B cell (primary cell): ENCODE measurements at regions not wholly inside any gene's neighbourhood (a gene's known extent, or its start where the extent isn't known, plus 50 kb on each side); places are given as distances from the start of the nearest gene placed in this dataset.

ENCODE experiments used
- ATAC-seq: fragments of 200-7000 bp; cut with Tn5 transposase; one replicate; pipeline ENCODE4 v1.10.0; 2021; ENCODE audit warnings: low read depth, mild to moderate bottlenecking, moderate number of reproducible peaks, moderate library complexity
- CTCF ChIA-PET: fragments of 350-600 bp; sonication (Branson Sonifier 250); formaldehyde crosslinking; loops from one replicate; lab custom pipeline; 2021; ENCODE audit warnings: antibody characterized with exemption, inconsistent platforms; lab: Charles Lee
- POLR2A ChIA-PET: fragments of 350-600 bp; sonication (Branson Sonifier 250); formaldehyde crosslinking; loops from one replicate; lab custom pipeline; 2021; ENCODE audit warnings: antibody characterized with exemption; lab: Charles Lee
- DNase-seq: peaks from one replicate; pipeline ENCODE4 v3.0.0; 2013
- H2AFZ ChIP-seq: 2 replicates; pipeline ENCODE4 v1.6.1; 2012; ENCODE audit warnings: mild to moderate bottlenecking, low read depth, low read length; ENCODE audit not compliant: insufficient read depth, poor library complexity, severe bottlenecking
- H3K27ac ChIP-seq, 2 donors: 1 replicate in 1 of 2; 2 replicates in 1 of 2; pipeline ENCODE4 v1.5.1; 2012 to 2013; ENCODE audit warnings: low read length in 2 of 2, mild to moderate bottlenecking in 2 of 2, moderate library complexity in 1 of 2
- H3K27me3 ChIP-seq, 4 experiments: fragments of 200-600 bp in 1 of 4; sonication (generic) in 1 of 4; replicated peaks in 1 of 4; 1 replicate in 2 of 4; 2 replicates in 2 of 4; pipeline versions ENCODE4 v1.6.1 to v1.7.0; 2013 to 2016; ENCODE audit warnings: low read length in 3 of 4, mild to moderate bottlenecking in 2 of 4, mixed read lengths in 1 of 4, moderate library complexity in 1 of 4; ENCODE audit not compliant: insufficient read depth in 4 of 4, control insufficient read depth in 3 of 4; ENCODE audit errors: control extremely low read depth in 1 of 4
- H3K36me3 ChIP-seq, 2 experiments: replicated peaks in 1 of 2; 1 replicate in 1 of 2; 2 replicates in 1 of 2; pipeline versions ENCODE4 v1.6.1 to v1.7.1; 2013; ENCODE audit warnings: low read length in 1 of 2; ENCODE audit not compliant: insufficient read depth in 2 of 2, control insufficient read depth in 1 of 2; ENCODE audit errors: control extremely low read depth in 1 of 2, extremely low read depth in 1 of 2
- H3K4me1 ChIP-seq, 2 donors: fragments of 200-600 bp in 1 of 2; sonication (generic) in 1 of 2; 1 replicate in 1 of 2; 2 replicates in 1 of 2; pipeline versions ENCODE4 v1.5.1 to v1.6.1; 2013 to 2017; ENCODE audit warnings: low read length in 2 of 2; ENCODE audit not compliant: control insufficient read depth in 2 of 2, insufficient read depth in 2 of 2
- H3K4me2 ChIP-seq: replicated peaks from 2 replicates; pipeline ENCODE3; 2012; ENCODE audit warnings: mild to moderate bottlenecking, low read depth, low read length; ENCODE audit not compliant: poor library complexity, severe bottlenecking
- H3K4me3 ChIP-seq, 5 experiments: fragments of 200-600 bp in 1 of 5; sonication (generic) in 1 of 5; 1 replicate in 3 of 5; 2 replicates in 2 of 5; pipeline versions ENCODE4 v1.5.1 to v1.7.0; 2011 to 2016; ENCODE audit warnings: low read length in 4 of 5, mild to moderate bottlenecking in 4 of 5, low read depth in 2 of 5, control low read depth in 1 of 5, moderate library complexity in 1 of 5; ENCODE audit not compliant: insufficient read depth in 1 of 5; ENCODE audit errors: control extremely low read depth in 1 of 5, extremely low read depth in 1 of 5
- H3K79me2 ChIP-seq: fragments of 200-600 bp; sonication (generic); one replicate; pipeline ENCODE4 v1.6.0; 2016; ENCODE audit warnings: low read length; ENCODE audit not compliant: control insufficient read depth, insufficient read depth
- H3K9ac ChIP-seq: fragments of 200-600 bp; sonication (generic); 2 replicates; pipeline ENCODE4 v1.6.1; 2017; ENCODE audit warnings: mild to moderate bottlenecking, low read length, moderate library complexity
- H3K9me3 ChIP-seq, 3 donors: one replicate each; pipeline versions ENCODE4 v1.6.1 to v1.7.1; 2013; ENCODE audit warnings: low read length in 2 of 3; ENCODE audit not compliant: control insufficient read depth in 2 of 3, insufficient read depth in 1 of 3; ENCODE audit errors: control extremely low read depth in 1 of 3
- H4K20me1 ChIP-seq: 2 replicates; pipeline ENCODE4 v1.6.0; 2012; ENCODE audit warnings: mild to moderate bottlenecking, low read length; ENCODE audit not compliant: insufficient read depth, control insufficient read depth, poor library complexity, severe bottlenecking
- H3K27ac Mint-ChIP-seq: one replicate; pipeline ENCODE4 v1.8.0; 2021; ENCODE audit warnings: mixed read lengths
- H3K27me3 Mint-ChIP-seq: one replicate; pipeline ENCODE4 v1.8.0; 2021; ENCODE audit warnings: mixed read lengths
- H3K4me1 Mint-ChIP-seq: one replicate; pipeline ENCODE4 v1.8.0; 2021; ENCODE audit warnings: mixed read lengths
- H3K4me3 Mint-ChIP-seq: one replicate; pipeline ENCODE4 v1.8.0; 2021; ENCODE audit warnings: mixed read lengths
- H3K9me3 Mint-ChIP-seq: one replicate; pipeline ENCODE4 v1.8.0; 2022; ENCODE audit warnings: mixed read lengths; ENCODE audit not compliant: insufficient read depth
- EZH2 ChIP-seq: IDR thresholded peaks from 2 replicates; pipeline ENCODE4 v1.6.1; 2012; ENCODE audit warnings: borderline replicate concordance, low read depth, mild to moderate bottlenecking, moderate library complexity, low read length; ENCODE audit not compliant: insufficient read depth, poor library complexity, severe bottlenecking
- WGBS: methylation state at CpG from one replicate; pipeline ENCODE4 v1.1.5; 2013; ENCODE audit warnings: missing lambda C conversion rate; ENCODE audit not compliant: insufficient coverage; 5-methylcytosine and 5-hydroxymethylcytosine counted together
- intact Hi-C: fragments of 100-400 bp; cut with micrococcal nuclease; formaldehyde crosslinking; loops from one replicate; pipeline ENCODE4 v1.10.0; 2022
- TF ChIP-seq, protein P1 (sequence below): fragments of 200-600 bp; IDR thresholded peaks from one replicate; pipeline ENCODE4 v1.8.0; 2022; ENCODE audit warnings: antibody characterized with exemption, mild to moderate bottlenecking

DNA sequence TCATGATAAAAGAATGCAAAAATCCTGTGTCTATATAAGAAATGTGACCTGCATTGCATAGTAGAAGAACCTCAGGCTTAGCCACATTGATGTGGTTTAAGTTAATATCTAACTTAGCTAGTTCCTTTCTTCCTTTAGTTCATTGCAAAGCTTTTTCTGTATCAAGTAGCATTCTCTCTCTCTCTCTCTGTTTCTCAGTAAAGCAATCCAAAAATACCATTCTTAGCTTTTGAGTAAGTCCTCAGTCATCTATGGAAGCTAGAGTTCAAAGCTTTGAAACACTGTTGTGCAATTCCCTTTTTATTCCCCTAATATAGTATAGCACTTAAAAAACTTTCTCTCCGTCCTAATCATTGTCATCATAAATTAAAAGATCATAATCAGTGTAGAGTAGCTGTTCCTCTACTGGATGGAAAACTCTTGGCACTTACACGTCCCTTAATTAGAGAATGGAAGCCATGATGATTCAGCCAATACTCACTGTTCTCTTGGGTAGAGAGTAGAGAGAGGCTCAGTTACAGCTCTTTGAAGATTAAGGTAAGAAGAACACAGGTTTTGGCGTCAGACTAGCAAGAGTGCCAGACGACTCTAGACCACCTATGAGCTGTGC, 350.3 kb upstream of the LYPLAL1 start:
- Histone ChIP-seq H3K27ac (no peak overlapping the region), H3K9me3 (no peaks in the 10 kb centered on the region), H3K4me1 (no peaks in the 10 kb centered on the region), H3K9ac (no peak overlapping the region), H3K36me3 (no peaks in the 10 kb centered on the region), H3K4me2 (no peak overlapping the region), H3K27me3 (no peaks in the 10 kb centered on the region), H3K4me3 (no peak overlapping the region), H2AFZ (no peak overlapping the region), H4K20me1 (no peaks in the 10 kb centered on the region), H3K79me2 (no peaks in the 10 kb centered on the region)
- no peak overlapping the region for H3K4me3 Mint-ChIP-seq
- intact Hi-C loops = no loop called here
- ATAC-seq (no peak), DNase-seq (no peak)
- WGBS = 86% methylated on average over 2 of the region's 4 CpGs
- no peaks in the 10 kb centered on the region for H3K4me1 Mint-ChIP-seq
- TF ChIP-seq EZH2 = no peak
- TF ChIP-seq, protein P1, sequence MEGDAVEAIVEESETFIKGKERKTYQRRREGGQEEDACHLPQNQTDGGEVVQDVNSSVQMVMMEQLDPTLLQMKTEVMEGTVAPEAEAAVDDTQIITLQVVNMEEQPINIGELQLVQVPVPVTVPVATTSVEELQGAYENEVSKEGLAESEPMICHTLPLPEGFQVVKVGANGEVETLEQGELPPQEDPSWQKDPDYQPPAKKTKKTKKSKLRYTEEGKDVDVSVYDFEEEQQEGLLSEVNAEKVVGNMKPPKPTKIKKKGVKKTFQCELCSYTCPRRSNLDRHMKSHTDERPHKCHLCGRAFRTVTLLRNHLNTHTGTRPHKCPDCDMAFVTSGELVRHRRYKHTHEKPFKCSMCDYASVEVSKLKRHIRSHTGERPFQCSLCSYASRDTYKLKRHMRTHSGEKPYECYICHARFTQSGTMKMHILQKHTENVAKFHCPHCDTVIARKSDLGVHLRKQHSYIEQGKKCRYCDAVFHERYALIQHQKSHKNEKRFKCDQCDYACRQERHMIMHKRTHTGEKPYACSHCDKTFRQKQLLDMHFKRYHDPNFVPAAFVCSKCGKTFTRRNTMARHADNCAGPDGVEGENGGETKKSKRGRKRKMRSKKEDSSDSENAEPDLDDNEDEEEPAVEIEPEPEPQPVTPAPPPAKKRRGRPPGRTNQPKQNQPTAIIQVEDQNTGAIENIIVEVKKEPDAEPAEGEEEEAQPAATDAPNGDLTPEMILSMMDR = no peak
- H3K27me3 Mint-ChIP-seq = peaks cover 2% of the 10 kb centered on the region
- no peaks in the 10 kb centered on the region for H3K9me3 Mint-ChIP-seq
- no peak overlapping the region for H3K27ac Mint-ChIP-seq
- ChIA-PET CTCF (no interaction called here), POLR2A (no interaction called here)

DNA sequence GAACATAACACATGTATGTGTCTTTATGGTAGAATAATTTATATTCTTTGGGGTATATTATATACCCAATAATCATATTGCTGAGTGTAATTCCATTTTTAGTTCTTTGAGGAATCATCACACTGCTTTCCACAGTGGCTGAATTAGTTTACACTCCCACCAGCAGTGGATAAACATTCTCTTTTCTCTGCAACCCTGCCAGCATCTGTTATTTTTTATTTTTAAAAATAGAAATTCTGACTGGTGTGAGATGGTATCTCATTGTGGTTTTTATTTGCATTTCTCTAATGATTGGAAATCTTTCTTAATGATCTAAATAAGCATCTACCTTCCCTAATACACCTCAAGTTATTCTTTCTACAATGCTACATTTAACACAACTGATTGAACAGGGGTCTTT, 346.2 kb upstream of the LYPLAL1 start:
- H3K4me3 Mint-ChIP-seq = no peak overlapping the region
- H3K36me3 ChIP-seq = no peaks in the 10 kb centered on the region
- no peak overlapping the region for H3K27ac ChIP-seq
- no peaks in the 10 kb centered on the region for H3K4me1 ChIP-seq
- DNase-seq (no peak), ATAC-seq (no peak)
- H3K4me1 Mint-ChIP-seq = no peaks in the 10 kb centered on the region
- intact Hi-C loops = no loop called here
- no peaks in the 10 kb centered on the region for H3K9me3 ChIP-seq
- TF ChIP-seq, protein P1 = no peak
- no peak for TF ChIP-seq EZH2
- no peak overlapping the region for H3K27ac Mint-ChIP-seq
- H3K27me3 Mint-ChIP-seq = peaks cover 6% of the 10 kb centered on the region
- H4K20me1 ChIP-seq = no peaks in the 10 kb centered on the region
- no peak overlapping the region for H3K4me2 ChIP-seq
- H2AFZ ChIP-seq = no peak overlapping the region
- ChIA-PET CTCF (no interaction called here), POLR2A (no interaction called here)
- no peak overlapping the region for H3K4me3 ChIP-seq
- no peaks in the 10 kb centered on the region for H3K27me3 ChIP-seq
- no peaks in the 10 kb centered on the region for H3K9me3 Mint-ChIP-seq
- H3K79me2 ChIP-seq = no peaks in the 10 kb centered on the region
- H3K9ac ChIP-seq = no peak overlapping the region
